Testis (tissue), 2 donors: ENCODE measurements at regions not wholly inside any gene's neighbourhood (a gene's known extent, or its start where the extent isn't known, plus 50 kb on each side); places are given as distances from the start of the nearest gene placed in this dataset.

ENCODE experiments used
- CTCF ChIP-seq, 3 experiments: fragments of 450-650 bp in 2 of 3; fragments of 200-600 bp in 1 of 3; sonication (generic) in 1 of 3; IDR thresholded peaks; one replicate each; pipeline ENCODE4 v1.5.1; 2016 to 2019; ENCODE audit warnings: antibody characterized with exemption in 3 of 3, mild to moderate bottlenecking in 2 of 3, moderate library complexity in 1 of 3
- POLR2A ChIP-seq: fragments of 450-650 bp; IDR thresholded peaks from one replicate; pipeline ENCODE4 v1.6.1; 2017; ENCODE audit warnings: antibody characterized with exemption, mild to moderate bottlenecking, moderate library complexity

- no peak for TF ChIP-seq POLR2A
- TF ChIP-seq CTCF (IDR thresholded peaks at IDR 0.05), result no peak
Measured at GRCh38 chr10:44470784-44471183, 85.9 kb upstream of the CXCL12 start.
